Mesendoderm (in vitro differentiated cells): ENCODE measurements at regions not wholly inside any gene's neighbourhood (a gene's known extent, or its start where the extent isn't known, plus 50 kb on each side); places are given as distances from the start of the nearest gene placed in this dataset.

Experiments used
- DNase-seq: peaks from one replicate; pipeline ENCODE4 v3.0.0; 2013
- H2AK5ac ChIP-seq: 2 replicates; pipeline ENCODE4 v1.6.1; 2013; ENCODE audit warnings: low read length, inconsistent platforms
- H2BK120ac ChIP-seq: 2 replicates; pipeline ENCODE4 v1.6.1; 2013; ENCODE audit warnings: low read depth, mild to moderate bottlenecking, low read length, moderate library complexity, mixed read lengths
- H2BK15ac ChIP-seq: replicated peaks from 2 replicates; pipeline ENCODE4 v1.6.1; 2013; ENCODE audit warnings: low read depth, mild to moderate bottlenecking, moderate library complexity
- H2BK5ac ChIP-seq: 2 replicates; pipeline ENCODE4 v1.6.1; 2013; ENCODE audit warnings: low read length, inconsistent platforms
- H3K18ac ChIP-seq: 2 replicates; pipeline ENCODE4 v1.6.1; 2013; ENCODE audit warnings: mild to moderate bottlenecking, low read length, mixed read lengths
- H3K23ac ChIP-seq: one replicate; pipeline ENCODE4 v1.6.1; 2013; ENCODE audit warnings: low read length
- H3K27ac ChIP-seq: 2 replicates; pipeline ENCODE4 v1.5.1; 2013; ENCODE audit warnings: low read depth, mild to moderate bottlenecking, inconsistent platforms, low read length, moderate library complexity
- H3K27me3 ChIP-seq: 2 replicates; pipeline ENCODE4 v1.6.1; 2013; ENCODE audit warnings: low read length, control low read depth, mild to moderate bottlenecking, inconsistent platforms; ENCODE audit not compliant: insufficient read depth, poor library complexity
- H3K36me3 ChIP-seq: 2 replicates; pipeline ENCODE4 v1.6.1; 2013; ENCODE audit warnings: low read length, inconsistent platforms; ENCODE audit not compliant: control insufficient read depth, insufficient read depth
- H3K4ac ChIP-seq: one replicate; pipeline ENCODE4 v1.6.1; 2013; ENCODE audit warnings: low read depth, mild to moderate bottlenecking, low read length, moderate library complexity
- H3K4me1 ChIP-seq: 2 replicates; pipeline ENCODE4 v1.6.1; 2013; ENCODE audit warnings: low read depth, low read length, inconsistent platforms; ENCODE audit not compliant: control insufficient read depth
- H3K4me2 ChIP-seq: 2 replicates; pipeline ENCODE4 v1.6.1; 2013; ENCODE audit warnings: low read length
- H3K4me3 ChIP-seq: 2 replicates; pipeline ENCODE4 v1.5.1; 2013; ENCODE audit warnings: mild to moderate bottlenecking, low read length
- H3K56ac ChIP-seq: one replicate; pipeline ENCODE4 v1.6.1; 2013; ENCODE audit warnings: low read length
- H3K79me1 ChIP-seq: 2 replicates; pipeline ENCODE4 v1.6.1; 2013; ENCODE audit warnings: low read length, inconsistent platforms
- H3K79me2 ChIP-seq: 2 replicates; pipeline ENCODE4 v1.6.1; 2013; ENCODE audit warnings: mild to moderate bottlenecking, low read length; ENCODE audit not compliant: control insufficient read depth, insufficient read depth
- H3K9ac ChIP-seq: 2 replicates; pipeline ENCODE4 v1.6.1; 2013; ENCODE audit warnings: low read length, inconsistent platforms
- H4K5ac ChIP-seq: one replicate; pipeline ENCODE4 v1.6.1; 2013; ENCODE audit warnings: low read length
- H4K8ac ChIP-seq: one replicate; pipeline ENCODE4 v1.6.1; 2013; ENCODE audit warnings: low read depth, mild to moderate bottlenecking, control low read depth, low read length, moderate library complexity
- WGBS: extraction: QIAGEN DNeasy Blood & Tissue Kit; methylation state at CpG from one replicate; pipeline ENCODE4 v1.1.7; 2013; ENCODE audit warnings: low lambda C conversion rate, missing lambda C conversion rate; ENCODE audit not compliant: insufficient coverage; ENCODE audit errors: extremely low coverage; 5-methylcytosine and 5-hydroxymethylcytosine counted together

DNA sequence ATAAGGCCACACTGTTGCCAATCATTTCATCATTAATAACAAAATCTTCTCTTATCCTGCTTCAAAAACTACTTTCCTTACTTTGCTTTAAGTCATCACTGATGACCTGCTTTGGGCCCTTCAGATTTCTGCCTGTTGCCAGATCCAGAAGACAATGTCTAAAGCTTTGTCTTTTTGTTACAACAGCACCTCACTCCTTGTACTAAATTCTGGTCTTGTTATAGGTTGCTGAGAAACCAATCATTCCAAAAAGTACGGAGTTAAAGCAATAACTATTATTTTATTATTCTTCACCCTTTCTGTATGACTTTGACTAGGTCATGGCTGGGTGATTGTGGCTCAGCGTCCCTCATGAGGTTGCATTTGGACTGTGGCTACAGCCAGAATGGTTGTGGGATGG lies 633.5 kb downstream of the PTPRU start:
- Histone ChIP-seq H3K56ac (no peak overlapping the region), H3K9ac (no peak overlapping the region), H3K4me3 (no peak overlapping the region), H4K5ac (no peak overlapping the region), H3K27me3 (no peaks in the 10 kb centered on the region), H3K4ac (no peak overlapping the region), H3K4me1 (peaks cover 3% of the 10 kb centered on the region), H2AK5ac (no peak overlapping the region), H3K36me3 (no peaks in the 10 kb centered on the region), H2BK15ac (no peak overlapping the region), H3K27ac (no peak overlapping the region), H2BK5ac (no peak overlapping the region), H3K79me1 (no peaks in the 10 kb centered on the region), H3K79me2 (no peaks in the 10 kb centered on the region), H4K8ac (no peak overlapping the region), H3K4me2 (no peak overlapping the region), H2BK120ac (no peak overlapping the region), H3K18ac (no peak overlapping the region), H3K23ac (no peak overlapping the region)
- DNase-seq = no peak
- no CpG with 5 or more reads among the region's 2 CpGs for WGBS

DNA sequence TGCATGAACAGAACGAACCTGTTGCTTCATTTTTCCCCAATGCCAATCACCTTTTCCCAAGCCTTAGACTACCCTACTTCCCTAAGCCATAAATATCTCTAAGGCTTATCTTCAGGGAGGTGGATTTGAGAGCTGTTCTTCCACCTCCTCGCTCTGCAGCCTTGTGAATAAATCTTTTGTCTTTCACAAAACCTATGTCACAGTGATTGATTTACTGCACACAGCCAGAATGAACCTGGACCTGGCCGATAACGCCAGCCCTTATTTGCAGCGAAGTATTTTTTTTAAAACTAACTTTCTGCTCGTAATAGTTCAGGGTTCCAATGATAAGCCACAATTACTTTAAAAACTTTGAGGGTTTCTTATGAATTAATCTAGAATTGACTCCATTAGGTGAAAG lies 632.6 kb downstream of the PTPRU start:
- Histone ChIP-seq H4K8ac (no peak overlapping the region), H3K27ac (no peak overlapping the region), H2BK120ac (no peak overlapping the region), H3K27me3 (no peaks in the 10 kb centered on the region), H2AK5ac (no peak overlapping the region), H3K36me3 (no peaks in the 10 kb centered on the region), H3K79me2 (no peaks in the 10 kb centered on the region), H3K79me1 (no peaks in the 10 kb centered on the region), H3K56ac (no peak overlapping the region), H3K4me3 (no peak overlapping the region), H3K18ac (no peak overlapping the region), H3K4me1 (peaks cover 3% of the 10 kb centered on the region), H4K5ac (no peak overlapping the region), H2BK5ac (no peak overlapping the region), H3K9ac (no peak overlapping the region), H3K4ac (no peak overlapping the region), H3K23ac (no peak overlapping the region), H3K4me2 (no peak overlapping the region), H2BK15ac (no peak overlapping the region)
- WGBS = no CpG with 5 or more reads among the region's 6 CpGs
- no peak for DNase-seq

DNA sequence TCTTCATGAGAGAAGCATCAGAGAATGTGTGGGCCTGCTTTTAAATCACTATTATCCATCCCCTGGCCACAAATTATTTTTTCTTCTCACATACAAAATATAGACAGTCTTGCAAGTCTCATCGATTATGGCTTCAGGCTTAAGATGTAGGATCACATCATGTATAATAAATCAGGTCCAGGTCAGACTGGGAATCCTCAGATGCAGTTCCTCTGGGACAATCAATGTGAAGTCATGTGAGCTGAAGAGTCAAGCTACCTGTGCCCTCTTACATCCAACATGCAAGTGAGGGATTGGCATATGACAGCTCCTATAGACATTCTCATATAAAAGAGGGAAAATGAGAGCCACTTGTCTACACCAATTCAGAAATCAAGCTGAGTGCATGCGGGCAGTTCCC lies 631.8 kb downstream of the PTPRU start:
- no peaks in the 10 kb centered on the region for H3K36me3 ChIP-seq
- no peak overlapping the region for H3K56ac ChIP-seq
- no peak for DNase-seq
- no peak overlapping the region for H4K5ac ChIP-seq
- H3K27me3 ChIP-seq = no peaks in the 10 kb centered on the region
- WGBS = no CpG with 5 or more reads among the region's 2 CpGs
- H2BK5ac ChIP-seq = no peak overlapping the region
- no peaks in the 10 kb centered on the region for H3K79me1 ChIP-seq
- H3K18ac ChIP-seq = no peak overlapping the region
- no peak overlapping the region for H3K9ac ChIP-seq
- H4K8ac ChIP-seq = no peak overlapping the region
- H2BK15ac ChIP-seq = no peak overlapping the region
- no peaks in the 10 kb centered on the region for H3K79me2 ChIP-seq
- H3K4me3 ChIP-seq = no peak overlapping the region
- no peak overlapping the region for H2AK5ac ChIP-seq
- H3K23ac ChIP-seq = no peak overlapping the region
- no peak overlapping the region for H2BK120ac ChIP-seq
- no peak overlapping the region for H3K4ac ChIP-seq
- peaks cover 3% of the 10 kb centered on the region for H3K4me1 ChIP-seq
- H3K4me2 ChIP-seq = no peak overlapping the region
- no peak overlapping the region for H3K27ac ChIP-seq

DNA sequence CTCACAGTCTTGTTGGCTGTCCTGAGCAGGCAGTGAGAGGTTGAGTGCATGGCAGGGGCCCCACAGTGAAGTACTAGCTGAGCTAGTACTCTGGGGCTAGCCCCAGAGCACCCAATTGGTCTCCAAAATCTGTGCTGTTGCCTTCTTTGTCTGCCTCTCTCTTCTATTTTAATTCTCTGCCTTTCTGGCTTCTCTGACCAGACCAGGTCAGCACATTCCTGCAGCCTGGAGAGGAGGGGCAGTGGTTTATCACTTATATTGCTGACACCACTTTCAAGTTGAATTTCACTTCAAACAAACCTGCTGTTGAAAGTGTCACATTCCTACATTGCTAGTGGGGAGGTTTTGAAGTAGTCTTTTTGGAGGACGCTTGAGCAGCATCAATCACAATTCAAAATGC lies 628.7 kb downstream of the PTPRU start:
- H4K5ac ChIP-seq = no peak overlapping the region
- H3K4me3 ChIP-seq = no peak overlapping the region
- DNase-seq = peak; percentile 58
- WGBS = no CpG with 5 or more reads among the region's 1 CpG
- no peak overlapping the region for H4K8ac ChIP-seq
- no peaks in the 10 kb centered on the region for H3K27me3 ChIP-seq
- H3K9ac ChIP-seq = no peak overlapping the region
- H2BK5ac ChIP-seq = no peak overlapping the region
- no peak overlapping the region for H3K4me2 ChIP-seq
- no peak overlapping the region for H2AK5ac ChIP-seq
- H3K79me2 ChIP-seq = no peaks in the 10 kb centered on the region
- H3K27ac ChIP-seq = no peak overlapping the region
- H3K79me1 ChIP-seq = no peaks in the 10 kb centered on the region
- H2BK120ac ChIP-seq = no peak overlapping the region
- no peak overlapping the region for H3K18ac ChIP-seq
- no peak overlapping the region for H3K23ac ChIP-seq
- H3K56ac ChIP-seq = no peak overlapping the region
- peaks cover 3% of the 10 kb centered on the region for H3K4me1 ChIP-seq
- H3K4ac ChIP-seq = no peak overlapping the region
- H3K36me3 ChIP-seq = no peaks in the 10 kb centered on the region
- H2BK15ac ChIP-seq = no peak overlapping the region

DNA sequence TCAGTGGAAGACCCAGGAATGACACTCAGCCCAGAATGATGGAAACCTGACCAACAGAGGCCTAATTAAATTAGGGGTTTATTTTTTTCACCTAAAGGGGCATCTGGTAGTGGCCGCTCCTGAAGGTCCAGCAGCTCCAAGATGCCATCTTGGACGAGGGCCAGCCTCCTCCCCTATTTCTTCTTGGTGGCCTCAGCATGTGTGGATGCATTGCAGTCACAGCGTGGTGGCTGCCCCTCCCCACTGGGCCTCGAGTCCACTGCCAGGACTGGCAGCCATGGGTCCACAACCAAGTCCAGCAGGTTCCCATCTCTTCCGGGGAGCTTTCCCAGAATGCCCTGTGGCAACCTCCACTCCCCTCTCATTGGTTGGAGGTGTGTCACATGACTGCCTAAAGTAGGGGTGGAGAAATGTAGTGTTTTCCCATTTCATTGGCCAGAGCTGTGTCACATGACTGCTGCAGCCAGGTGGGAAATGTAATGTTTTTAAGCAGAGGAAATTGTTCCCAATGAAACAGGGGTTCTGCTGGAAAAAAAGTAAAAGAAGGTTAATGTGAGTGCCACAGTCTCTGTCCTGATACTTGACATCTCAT lies 628.2 kb downstream of the PTPRU start:
- Histone ChIP-seq H2BK5ac (no peak overlapping the region), H3K27ac (no peak overlapping the region), H3K56ac (no peak overlapping the region), H4K5ac (no peak overlapping the region), H4K8ac (no peak overlapping the region), H3K4me2 (no peak overlapping the region), H3K18ac (no peak overlapping the region), H3K23ac (no peak overlapping the region), H2AK5ac (no peak overlapping the region), H3K4me1 (peaks cover 3% of the 10 kb centered on the region), H3K4me3 (no peak overlapping the region), H3K36me3 (no peaks in the 10 kb centered on the region), H3K79me2 (no peaks in the 10 kb centered on the region), H3K4ac (no peak overlapping the region), H2BK15ac (no peak overlapping the region), H3K9ac (no peak overlapping the region), H2BK120ac (no peak overlapping the region), H3K79me1 (no peaks in the 10 kb centered on the region), H3K27me3 (no peaks in the 10 kb centered on the region)
- no peak for DNase-seq
- no CpG with 5 or more reads among the region's 5 CpGs for WGBS

DNA sequence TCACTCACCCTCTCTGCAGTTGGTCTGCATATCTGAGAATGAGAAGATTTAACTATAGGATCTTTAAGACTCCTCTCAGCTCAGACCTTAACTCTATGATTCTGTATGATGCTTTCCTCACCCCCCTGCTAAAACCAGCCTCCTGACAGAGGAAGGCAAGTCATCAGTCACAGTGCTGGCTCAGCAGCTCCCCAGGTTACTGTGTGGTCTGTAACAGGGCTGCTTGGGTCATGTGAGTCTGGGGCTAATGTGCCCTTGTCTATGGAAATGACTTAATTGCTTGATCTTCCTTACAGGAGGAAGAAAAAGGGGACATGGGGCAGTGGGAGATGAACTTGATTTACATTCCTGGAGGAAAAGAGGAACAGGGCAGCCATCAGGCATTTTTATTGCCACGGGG lies 625.6 kb downstream of the PTPRU start:
- Histone ChIP-seq H3K36me3 (no peaks in the 10 kb centered on the region), H3K27me3 (no peaks in the 10 kb centered on the region), H3K56ac (no peak overlapping the region), H4K8ac (no peak overlapping the region), H2BK15ac (no peak overlapping the region), H3K4me1 (peaks cover 3% of the 10 kb centered on the region), H4K5ac (no peak overlapping the region), H3K4me3 (no peak overlapping the region), H3K18ac (no peak overlapping the region), H3K4me2 (no peak overlapping the region), H2BK5ac (no peak overlapping the region), H3K79me1 (no peaks in the 10 kb centered on the region), H3K23ac (no peak overlapping the region), H3K9ac (no peak overlapping the region), H2BK120ac (no peak overlapping the region), H3K27ac (no peak overlapping the region), H3K79me2 (no peaks in the 10 kb centered on the region), H3K4ac (no peak overlapping the region), H2AK5ac (no peak overlapping the region)
- no peak for DNase-seq
- WGBS = no CpG with 5 or more reads among the region's 1 CpG
